ENCODE measurements at regions not wholly inside any gene's neighbourhood (a gene's known extent, or its start where the extent isn't known, plus 50 kb on each side); places are given as distances from the start of the nearest gene placed in this dataset.

DNA sequence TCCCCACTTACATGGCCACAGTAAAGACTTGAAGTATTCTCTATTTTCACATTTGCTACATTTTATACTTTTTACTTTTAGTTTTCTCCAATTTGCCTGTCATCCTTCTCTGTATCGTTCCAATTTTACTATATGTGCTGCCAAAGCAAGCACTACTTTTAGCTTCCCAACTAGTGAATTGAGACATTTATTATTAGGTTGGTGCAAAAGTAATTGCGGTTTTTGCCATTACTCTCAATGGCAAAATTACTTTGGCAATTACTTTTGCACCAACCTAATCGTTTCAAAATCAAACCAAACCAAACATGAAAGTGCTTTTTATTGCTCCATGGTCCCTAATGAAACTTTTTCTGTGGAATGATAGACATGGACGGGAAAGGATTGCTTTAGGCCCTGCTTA, 56.6 kb upstream of the ATF3 start:
- TF ChIP-seq, protein P1, sequence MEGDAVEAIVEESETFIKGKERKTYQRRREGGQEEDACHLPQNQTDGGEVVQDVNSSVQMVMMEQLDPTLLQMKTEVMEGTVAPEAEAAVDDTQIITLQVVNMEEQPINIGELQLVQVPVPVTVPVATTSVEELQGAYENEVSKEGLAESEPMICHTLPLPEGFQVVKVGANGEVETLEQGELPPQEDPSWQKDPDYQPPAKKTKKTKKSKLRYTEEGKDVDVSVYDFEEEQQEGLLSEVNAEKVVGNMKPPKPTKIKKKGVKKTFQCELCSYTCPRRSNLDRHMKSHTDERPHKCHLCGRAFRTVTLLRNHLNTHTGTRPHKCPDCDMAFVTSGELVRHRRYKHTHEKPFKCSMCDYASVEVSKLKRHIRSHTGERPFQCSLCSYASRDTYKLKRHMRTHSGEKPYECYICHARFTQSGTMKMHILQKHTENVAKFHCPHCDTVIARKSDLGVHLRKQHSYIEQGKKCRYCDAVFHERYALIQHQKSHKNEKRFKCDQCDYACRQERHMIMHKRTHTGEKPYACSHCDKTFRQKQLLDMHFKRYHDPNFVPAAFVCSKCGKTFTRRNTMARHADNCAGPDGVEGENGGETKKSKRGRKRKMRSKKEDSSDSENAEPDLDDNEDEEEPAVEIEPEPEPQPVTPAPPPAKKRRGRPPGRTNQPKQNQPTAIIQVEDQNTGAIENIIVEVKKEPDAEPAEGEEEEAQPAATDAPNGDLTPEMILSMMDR (conservative IDR thresholded peaks at IDR 0.05; ENCODE audit: low read length): no peak
- TF ChIP-seq EZH2phosphoT487 (IDR thresholded peaks at IDR 0.05; ENCODE audit: borderline replicate concordance): no peak

Measured in Loucy (cell line).